Transverse colon (tissue), 4 donors: ENCODE measurements at regions not wholly inside any gene's neighbourhood (a gene's known extent, or its start where the extent isn't known, plus 50 kb on each side); places are given as distances from the start of the nearest gene placed in this dataset.

Experiments used
- DNase-seq: peaks from one replicate; pipeline ENCODE4 v3.0.0-alpha.2; 2019
- H3K27ac ChIP-seq, 4 donors: fragments of 200-600 bp; sonication (generic); 2 replicates each; pipeline ENCODE4 v1.5.1; 2016 to 2018; ENCODE audit warnings: inconsistent platforms in 4 of 4
- H3K27me3 ChIP-seq: fragments of 200-600 bp; sonication (generic); 2 replicates; pipeline ENCODE4 v1.5.1; 2017; ENCODE audit warnings: inconsistent platforms
- H3K36me3 ChIP-seq, 4 donors: fragments of 200-600 bp; sonication (generic); 2 replicates each; pipeline ENCODE4 v1.5.1; 2017 to 2019; ENCODE audit warnings: inconsistent platforms in 4 of 4
- H3K4me1 ChIP-seq, 4 donors: fragments of 200-600 bp; sonication (generic); 2 replicates each; pipeline ENCODE4 v1.5.1; 2017 to 2020; ENCODE audit warnings: inconsistent platforms in 4 of 4
- H3K4me3 ChIP-seq, 4 donors: fragments of 200-600 bp; sonication (generic); 1 replicate in 1 of 4; 2 replicates in 3 of 4; pipeline versions ENCODE4 v1.5.1 to v1.6.1; 2017 to 2019; ENCODE audit warnings: inconsistent platforms in 4 of 4
- H3K9me3 ChIP-seq, 2 donors: fragments of 200-600 bp; sonication (generic); 2 replicates each; pipeline ENCODE4 v1.5.1; 2017 to 2019; ENCODE audit warnings: inconsistent platforms in 2 of 2
- EP300 ChIP-seq: sonication (generic); formaldehyde crosslinking; IDR thresholded peaks from one replicate; pipeline ENCODE4 v1.6.1; 2017; ENCODE audit warnings: antibody characterized with exemption, low read depth
- POLR2A ChIP-seq: fragments of 450-650 bp; IDR thresholded peaks from one replicate; pipeline ENCODE4 v1.6.1; 2016; ENCODE audit warnings: antibody characterized with exemption, mild to moderate bottlenecking, moderate library complexity
- POLR2AphosphoS5 ChIP-seq, 3 donors: sonication (generic); formaldehyde crosslinking; IDR thresholded peaks; one replicate each; pipeline ENCODE4 v1.6.1; 2016; ENCODE audit warnings: antibody characterized with exemption in 3 of 3
- WGBS, 2 donors: methylation state at CpG; one replicate each; pipeline ENCODE4 v1.1.5; 2018; ENCODE audit warnings: low coverage in 1 of 2; 5-methylcytosine and 5-hydroxymethylcytosine counted together
- in situ Hi-C, 4 donors: fragments of 200-750 bp; cut with MboI; loops; one replicate each; pipeline versions ENCODE4 v1.15.0 to v1.15.1; 2017; ENCODE audit warnings: low sequenced_read_pairs in 3 of 4, low pct_ligation_motif_present in 1 of 4, low pct_unique_long_range_greater_than_20kb in 1 of 4
- intact Hi-C: fragments of 100-400 bp; cut with DNase I; formaldehyde crosslinking; loops from one replicate; pipeline ENCODE4 v1.15.1; 2023; ENCODE audit warnings: low total_unique reads
- TF ChIP-seq, protein P1 (sequence below), 5 experiments: fragments of 200-600 bp in 3 of 5; fragments of 450-650 bp in 2 of 5; sonication (generic) in 3 of 5; IDR thresholded peaks; 1 replicate in 2 of 5; 2 replicates in 3 of 5; pipeline ENCODE4 v1.5.1; 2016 to 2017; ENCODE audit warnings: antibody characterized with exemption in 5 of 5, inconsistent platforms in 3 of 5, mild to moderate bottlenecking in 2 of 5, moderate library complexity in 1 of 5

GRCh38 chr3:102177075-102177755 lies 257.6 kb upstream of the ZPLD1 start:
- no peaks in the 10 kb centered on the region for H3K9me3 ChIP-seq
- in situ Hi-C loops (no loop called here), intact Hi-C loops (no loop called here)
- TF ChIP-seq POLR2A (no peak), POLR2AphosphoS5 (IDR thresholded peaks at IDR 0.05) (no peak), EP300 (no peak)
- TF ChIP-seq, protein P1, sequence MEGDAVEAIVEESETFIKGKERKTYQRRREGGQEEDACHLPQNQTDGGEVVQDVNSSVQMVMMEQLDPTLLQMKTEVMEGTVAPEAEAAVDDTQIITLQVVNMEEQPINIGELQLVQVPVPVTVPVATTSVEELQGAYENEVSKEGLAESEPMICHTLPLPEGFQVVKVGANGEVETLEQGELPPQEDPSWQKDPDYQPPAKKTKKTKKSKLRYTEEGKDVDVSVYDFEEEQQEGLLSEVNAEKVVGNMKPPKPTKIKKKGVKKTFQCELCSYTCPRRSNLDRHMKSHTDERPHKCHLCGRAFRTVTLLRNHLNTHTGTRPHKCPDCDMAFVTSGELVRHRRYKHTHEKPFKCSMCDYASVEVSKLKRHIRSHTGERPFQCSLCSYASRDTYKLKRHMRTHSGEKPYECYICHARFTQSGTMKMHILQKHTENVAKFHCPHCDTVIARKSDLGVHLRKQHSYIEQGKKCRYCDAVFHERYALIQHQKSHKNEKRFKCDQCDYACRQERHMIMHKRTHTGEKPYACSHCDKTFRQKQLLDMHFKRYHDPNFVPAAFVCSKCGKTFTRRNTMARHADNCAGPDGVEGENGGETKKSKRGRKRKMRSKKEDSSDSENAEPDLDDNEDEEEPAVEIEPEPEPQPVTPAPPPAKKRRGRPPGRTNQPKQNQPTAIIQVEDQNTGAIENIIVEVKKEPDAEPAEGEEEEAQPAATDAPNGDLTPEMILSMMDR (IDR thresholded peaks at IDR 0.05), result no peak
- DNase-seq, result peak; percentile 23
- WGBS, 2 donors, result 57 to 64% methylated on average over 11 of the region's 11 CpGs
- no peaks in the 10 kb centered on the region for H3K27me3 ChIP-seq
- H3K4me3 ChIP-seq, result no peak overlapping the region
- peaks cover 5 to 39% (median 31%) of the 10 kb centered on the region in 4 donors for H3K4me1 ChIP-seq
- H3K36me3 ChIP-seq, result no peaks in the 10 kb centered on the region
- H3K27ac ChIP-seq, result peak overlapping the region in 2 of 4 donors; percentile 19 to 20

DNA sequence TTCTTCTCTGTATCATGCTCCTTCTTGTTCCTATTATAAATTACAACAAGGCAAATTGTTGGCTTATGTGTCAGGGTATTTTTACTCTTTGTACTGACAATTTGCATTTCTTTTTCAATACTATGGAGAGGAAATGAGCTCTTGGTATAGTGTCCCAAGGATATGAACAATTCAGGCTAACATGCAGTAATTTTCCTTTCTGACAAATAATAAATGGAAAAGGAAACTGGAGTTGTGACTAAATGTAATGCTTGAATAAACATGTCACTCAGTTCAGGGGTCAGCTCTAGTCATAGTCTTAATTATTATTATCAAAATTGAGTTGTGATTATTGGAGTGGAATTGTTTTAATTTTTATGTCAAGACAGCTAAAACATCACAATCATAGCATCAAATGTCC lies 256.0 kb upstream of the ZPLD1 start:
- intact Hi-C loops, result no loop called here

DNA sequence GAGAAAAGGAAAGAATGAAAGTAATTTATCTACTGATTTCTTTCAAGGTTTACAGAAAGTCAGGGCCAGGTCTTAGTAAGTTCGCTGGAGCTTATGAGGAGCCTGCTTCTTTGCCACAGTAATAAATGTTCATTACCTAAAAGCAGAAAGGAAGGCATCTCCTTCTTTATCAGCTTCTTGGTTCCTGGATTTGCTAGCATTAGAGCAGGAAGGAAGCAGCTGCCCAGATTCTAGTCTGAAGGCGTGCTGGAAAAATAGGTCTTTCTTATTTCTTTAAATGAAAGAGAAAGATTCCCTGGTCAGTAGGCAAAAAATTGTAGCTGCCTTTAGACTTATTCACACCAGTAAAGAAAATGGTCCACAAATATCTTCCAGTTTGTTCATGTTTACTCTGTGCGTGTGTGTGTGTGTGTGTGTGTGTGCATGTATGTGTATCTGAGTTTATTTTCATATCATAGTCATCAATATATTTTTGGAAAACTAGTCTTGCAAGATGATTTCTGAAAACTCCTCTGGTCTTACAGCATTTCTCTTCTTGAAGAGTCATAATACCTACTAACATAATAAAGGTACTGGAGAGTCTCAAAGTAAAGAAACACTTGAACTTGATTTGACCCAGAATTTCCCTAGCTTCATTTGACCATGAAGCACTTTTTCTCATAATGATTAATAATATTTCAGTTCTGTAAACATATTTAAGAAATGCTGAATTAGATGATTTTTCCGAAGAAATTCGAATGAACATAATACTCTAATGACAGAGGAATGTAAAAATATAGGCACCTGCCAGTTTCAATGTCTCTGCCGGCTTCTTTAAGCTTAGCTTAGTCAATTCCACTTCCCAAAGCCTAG lies 255.3 kb upstream of the ZPLD1 start:
- no peaks in the 10 kb centered on the region for H3K27me3 ChIP-seq
- TF ChIP-seq POLR2AphosphoS5 (IDR thresholded peaks at IDR 0.05) (no peak), EP300 (no peak), POLR2A (no peak)
- TF ChIP-seq, protein P1 (IDR thresholded peaks at IDR 0.05), result no peak
- no peak overlapping the region for H3K4me3 ChIP-seq
- in situ Hi-C loops, result no loop called here
- H3K36me3 ChIP-seq, result no peaks in the 10 kb centered on the region
- intact Hi-C loops, result no loop called here
- WGBS, 2 donors, result 45 to 49% methylated on average over 6 of the region's 6 CpGs
- peak overlapping the region; percentile 49 to 67 (median 58) for H3K27ac ChIP-seq
- H3K9me3 ChIP-seq, result no peaks in the 10 kb centered on the region
- no peak for DNase-seq
- H3K4me1 ChIP-seq, result peaks cover 5 to 40% (median 32%) of the 10 kb centered on the region in 4 donors

More for the DNA sequence above, 256.0 kb upstream of the ZPLD1 start:
- peak overlapping the region; percentile 49 to 67 (median 58) for H3K27ac ChIP-seq
- DNase-seq, result no peak
- TF ChIP-seq POLR2A, result no peak
- TF ChIP-seq, protein P1 (IDR thresholded peaks at IDR 0.05), result no peak
- TF ChIP-seq EP300, result no peak
- no peak for TF ChIP-seq POLR2AphosphoS5 (IDR thresholded peaks at IDR 0.05)
- H3K9me3 ChIP-seq, result no peaks in the 10 kb centered on the region
- no peaks in the 10 kb centered on the region for H3K27me3 ChIP-seq
- no peaks in the 10 kb centered on the region for H3K36me3 ChIP-seq
- in situ Hi-C loops, result no loop called here
- no peak overlapping the region for H3K4me3 ChIP-seq
- H3K4me1 ChIP-seq, result peaks cover 5 to 40% (median 33%) of the 10 kb centered on the region in 4 donors

DNA sequence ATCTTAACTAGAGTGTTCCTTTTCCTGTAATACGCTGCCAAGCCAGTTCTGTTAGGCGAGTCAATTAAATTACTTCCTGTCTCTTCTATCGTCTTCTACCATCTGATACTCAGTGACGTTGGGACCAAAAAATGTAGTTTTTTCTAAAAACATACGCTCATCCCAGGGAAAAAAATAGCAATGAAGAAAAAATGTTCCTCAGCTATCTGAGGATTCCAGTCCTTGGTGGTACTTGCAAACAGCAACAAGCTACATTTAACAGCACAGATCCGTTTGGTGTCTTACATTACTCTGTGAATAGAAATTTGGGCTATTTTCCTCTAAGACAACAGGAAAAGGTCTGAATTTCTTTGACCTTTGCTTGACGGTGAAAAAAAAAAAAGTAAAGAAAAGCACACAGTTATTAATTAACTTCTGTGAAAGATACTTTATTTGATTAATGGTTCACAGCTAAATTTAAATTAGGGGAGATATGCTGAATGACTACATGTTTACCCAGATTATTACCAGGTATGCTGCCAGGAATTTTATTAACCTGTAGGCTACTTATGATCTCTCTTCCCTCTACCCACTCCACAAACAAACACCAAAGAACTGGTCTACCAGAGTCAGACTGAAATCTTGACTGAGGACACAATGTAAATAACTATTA lies 254.4 kb upstream of the ZPLD1 start:
- H3K4me3 ChIP-seq, result no peak overlapping the region
- peak overlapping the region; percentile 49 to 67 (median 58) for H3K27ac ChIP-seq
- H3K9me3 ChIP-seq, result no peaks in the 10 kb centered on the region
- intact Hi-C loops, result no loop called here
- no peaks in the 10 kb centered on the region for H3K36me3 ChIP-seq
- H3K4me1 ChIP-seq, result peaks cover 5 to 40% (median 32%) of the 10 kb centered on the region in 4 donors
- H3K27me3 ChIP-seq, result no peaks in the 10 kb centered on the region
- no peak for DNase-seq
- in situ Hi-C loops, result no loop called here
- WGBS, 2 donors, result 27 to 32% methylated on average over 7 of the region's 7 CpGs
- no peak for TF ChIP-seq EP300
- no peak for TF ChIP-seq POLR2A
- TF ChIP-seq POLR2AphosphoS5 (IDR thresholded peaks at IDR 0.05), result no peak
- TF ChIP-seq, protein P1 (IDR thresholded peaks at IDR 0.05), result no peak
